Daoy (cell line): ENCODE measurements at regions not wholly inside any gene's neighbourhood (a gene's known extent, or its start where the extent isn't known, plus 50 kb on each side); places are given as distances from the start of the nearest gene placed in this dataset.
"Not testable (repeated sequence)": the region's sequence is repeated elsewhere in the genome, so short reads cannot be mapped to it uniquely, and the experiment has no call there.

ENCODE experiments used
- DNase-seq: peaks from one replicate; pipeline ENCODE4 v3.0.0-alpha.2; 2015; ENCODE audit warnings: low read depth

GRCh38 chr9:34793428-34793827 is 83.5 kb upstream of the CCL21 start:
- no peak for DNase-seq

DNA sequence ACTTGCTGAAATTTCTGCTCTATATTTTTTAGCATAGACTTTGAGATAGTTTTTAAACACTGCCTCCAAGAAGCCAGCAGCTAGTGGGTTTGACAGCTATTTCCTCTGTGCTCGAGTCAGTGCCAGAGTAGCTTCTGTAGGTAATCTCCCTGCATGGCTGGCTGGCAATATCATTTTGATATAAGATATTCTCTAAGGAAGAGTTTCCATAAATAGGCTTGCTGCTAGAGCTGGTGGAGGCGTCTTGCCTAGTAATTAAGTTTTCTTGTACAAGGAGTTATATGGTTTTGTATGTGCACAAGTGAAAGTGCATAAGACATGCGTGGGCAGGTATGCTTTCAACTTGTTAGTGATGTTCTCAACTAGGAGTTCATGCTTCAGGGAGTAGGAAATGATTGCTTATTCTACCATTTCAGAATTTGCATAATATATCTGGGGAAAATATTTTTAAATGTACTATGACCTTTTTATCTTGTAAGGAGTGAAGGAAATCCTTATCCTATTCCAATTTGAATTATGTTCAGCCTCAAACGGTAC is 74.1 kb upstream of the CCL21 start:
- no peak for DNase-seq

DNA sequence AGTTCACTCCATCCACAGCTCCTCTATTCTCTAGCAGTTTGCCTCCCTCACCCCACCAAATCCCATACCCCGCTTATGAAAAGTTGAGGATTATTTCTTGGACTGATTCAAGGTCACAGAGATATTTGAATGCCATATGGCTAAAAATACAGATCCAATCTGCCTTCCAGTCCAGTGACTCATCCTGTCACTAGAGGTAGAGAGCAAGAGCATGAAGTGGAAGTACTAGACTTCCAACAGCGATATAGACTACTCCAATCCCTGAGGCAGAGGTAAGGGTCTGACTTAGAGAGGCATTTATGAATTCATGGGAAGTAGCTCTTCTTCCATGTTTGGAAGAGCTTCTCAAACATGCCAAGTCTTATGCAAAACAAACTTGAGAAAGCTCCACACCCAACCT is 72.4 kb upstream of the CCL21 start:
- no peak for DNase-seq

DNA sequence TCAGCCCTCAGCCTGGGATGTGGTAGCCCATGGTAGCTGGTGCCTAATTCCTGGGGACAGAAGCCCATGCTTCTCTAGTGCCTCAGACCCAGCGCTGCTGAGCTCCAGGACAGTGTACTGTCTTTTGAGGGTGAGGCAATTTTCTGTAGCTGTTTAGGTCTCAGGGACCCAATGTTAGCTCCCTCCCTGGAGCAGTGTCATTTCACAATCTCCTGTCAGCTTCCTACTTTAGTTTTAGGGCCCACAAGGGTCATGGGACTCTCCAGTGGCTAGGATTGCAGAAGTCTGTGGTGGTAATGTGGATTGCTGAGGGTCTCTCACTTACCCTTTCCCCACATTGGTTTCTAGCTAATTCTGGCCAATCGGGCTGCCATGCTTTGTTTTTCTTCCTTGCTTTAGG is 67.7 kb upstream of the CCL21 start:
- no peak for DNase-seq

DNA sequence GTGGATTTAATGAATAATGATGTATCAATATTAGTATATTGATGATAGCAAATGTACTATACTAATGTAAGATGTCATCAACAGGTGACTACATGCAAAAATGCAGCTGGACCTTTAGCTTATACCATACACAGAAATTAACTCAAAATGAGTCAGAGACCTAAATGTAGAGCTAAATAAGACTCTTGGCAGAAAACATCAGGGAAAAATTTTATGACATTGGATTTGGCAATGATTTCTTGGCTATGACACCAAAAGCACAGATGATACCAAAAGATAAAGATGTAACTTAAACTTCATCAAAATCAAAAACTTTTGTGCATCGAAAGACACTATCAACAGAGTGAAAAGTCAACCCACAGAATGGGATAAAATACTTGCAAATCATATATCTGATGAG is 64.0 kb upstream of the CCL21 start:
- DNase-seq, result no peak

GRCh38 chr9:34773306-34773910 is 63.5 kb upstream of the CCL21 start:
- no peak for DNase-seq

GRCh38 chr9:34771007-34771406 is 61.1 kb upstream of the CCL21 start:
- no peak for DNase-seq

- not testable (repeated sequence) for DNase-seq
Observed at GRCh38 chr9:34767087-34767486, 57.2 kb upstream of the CCL21 start.

- peak; percentile 64 for DNase-seq
Observed at GRCh38 chr9:34760196-34761040, 50.5 kb upstream of the CCL21 start.
